Activated B cell treated with CpG ODN at 0.5 μM for 24 hours (primary cell): ENCODE measurements at regions not wholly inside any gene's neighbourhood (a gene's known extent, or its start where the extent isn't known, plus 50 kb on each side); places are given as distances from the start of the nearest gene placed in this dataset.

Experiments used
- ATAC-seq: fragments of 200-7000 bp; cut with Tn5 transposase; one replicate; pipeline ENCODE4 v1.10.0; 2021; ENCODE audit warnings: low read depth, mild to moderate bottlenecking, moderate library complexity
- CTCF ChIA-PET: fragments of 350-600 bp; sonication (Branson Sonifier 250); formaldehyde crosslinking; loops from one replicate; lab custom pipeline; 2021; ENCODE audit warnings: antibody characterized with exemption; lab: Charles Lee
- POLR2A ChIA-PET: fragments of 350-600 bp; sonication (Branson Sonifier 250); formaldehyde crosslinking; loops from one replicate; lab custom pipeline; 2021; ENCODE audit warnings: antibody characterized with exemption; lab: Charles Lee
- DNase-seq: peaks from one replicate; pipeline ENCODE4 v3.0.0; 2022
- H3K27ac Mint-ChIP-seq: one replicate; pipeline ENCODE4 v1.8.0; 2020; ENCODE audit warnings: mixed read lengths
- H3K27me3 Mint-ChIP-seq: one replicate; pipeline ENCODE4 v1.8.0; 2021; ENCODE audit warnings: mixed read lengths
- H3K36me3 Mint-ChIP-seq: one replicate; pipeline ENCODE4 v1.8.0; 2021; ENCODE audit warnings: low read depth, mixed read lengths
- H3K4me1 Mint-ChIP-seq: one replicate; pipeline ENCODE4 v1.8.0; 2021; ENCODE audit warnings: mixed read lengths
- H3K4me3 Mint-ChIP-seq: one replicate; pipeline ENCODE4 v1.8.0; 2020; ENCODE audit warnings: mild to moderate bottlenecking, mixed read lengths
- H3K9me3 Mint-ChIP-seq: one replicate; pipeline ENCODE4 v1.8.0; 2020; ENCODE audit warnings: mixed read lengths
- CTCF ChIP-seq: fragments of 200-600 bp; IDR thresholded peaks from one replicate; pipeline ENCODE4 v1.8.0; 2022; ENCODE audit warnings: antibody characterized with exemption, mild to moderate bottlenecking
- intact Hi-C: fragments of 100-400 bp; cut with micrococcal nuclease; formaldehyde crosslinking; loops from one replicate; pipeline ENCODE4 v1.15.1; 2024

- no peaks in the 10 kb centered on the region for H3K36me3 Mint-ChIP-seq
- peaks cover 2% of the 10 kb centered on the region for H3K27me3 Mint-ChIP-seq
- ATAC-seq (no peak), DNase-seq (no peak)
- no peak overlapping the region for H3K27ac Mint-ChIP-seq
- no peak overlapping the region for H3K4me3 Mint-ChIP-seq
- CTCF ChIA-PET, result no interaction called here
- POLR2A ChIA-PET, result no interaction called here
- no peaks in the 10 kb centered on the region for H3K4me1 Mint-ChIP-seq
- TF ChIP-seq CTCF, result no peak
- intact Hi-C loops, result no loop called here
- no peaks in the 10 kb centered on the region for H3K9me3 Mint-ChIP-seq
Measured at GRCh38 chr10:29146311-29147100, 142.4 kb upstream of the LYZL1 start.

- ChIA-PET POLR2A (no interaction called here), CTCF (no interaction called here)
- ATAC-seq (no peak), DNase-seq (no peak)
- Mint-ChIP-seq H3K27ac (no peak overlapping the region), H3K9me3 (no peaks in the 10 kb centered on the region), H3K4me3 (no peak overlapping the region), H3K27me3 (no peaks in the 10 kb centered on the region), H3K36me3 (no peaks in the 10 kb centered on the region), H3K4me1 (no peaks in the 10 kb centered on the region)
- intact Hi-C loops, result no loop called here
- TF ChIP-seq CTCF, result no peak
Measured at GRCh38 chr10:29150010-29150409, 138.9 kb upstream of the LYZL1 start.

- TF ChIP-seq CTCF, result no peak
- Mint-ChIP-seq H3K27ac (no peak overlapping the region), H3K4me1 (no peaks in the 10 kb centered on the region), H3K36me3 (no peaks in the 10 kb centered on the region), H3K27me3 (no peaks in the 10 kb centered on the region), H3K9me3 (no peaks in the 10 kb centered on the region), H3K4me3 (no peak overlapping the region)
- ATAC-seq (no peak), DNase-seq (no peak)
- intact Hi-C loops, result no loop called here
- ChIA-PET CTCF (no interaction called here), POLR2A (no interaction called here)
Measured at GRCh38 chr10:29151005-29151404, 137.9 kb upstream of the LYZL1 start.

- H3K27me3 Mint-ChIP-seq, result no peaks in the 10 kb centered on the region
- intact Hi-C loops, result no loop called here
- TF ChIP-seq CTCF, result no peak
- H3K4me3 Mint-ChIP-seq, result no peak overlapping the region
- POLR2A ChIA-PET, result no interaction called here
- no peaks in the 10 kb centered on the region for H3K4me1 Mint-ChIP-seq
- ATAC-seq, result no peak
- CTCF ChIA-PET, result no interaction called here
- no peak overlapping the region for H3K27ac Mint-ChIP-seq
- H3K36me3 Mint-ChIP-seq, result no peaks in the 10 kb centered on the region
- H3K9me3 Mint-ChIP-seq, result peaks cover 2% of the 10 kb centered on the region
- no peak for DNase-seq
Measured at GRCh38 chr10:29157321-29157720, 131.5 kb upstream of the LYZL1 start.

GRCh38 chr10:29158066-29158465, 130.8 kb upstream of the LYZL1 start:
- ChIA-PET POLR2A (no interaction called here), CTCF (no interaction called here)
- intact Hi-C loops, result no loop called here
- no peak overlapping the region for H3K4me3 Mint-ChIP-seq
- peaks cover 2% of the 10 kb centered on the region for H3K9me3 Mint-ChIP-seq
- DNase-seq, result no peak
- H3K4me1 Mint-ChIP-seq, result no peaks in the 10 kb centered on the region
- ATAC-seq, result no peak
- no peak overlapping the region for H3K27ac Mint-ChIP-seq
- H3K27me3 Mint-ChIP-seq, result no peaks in the 10 kb centered on the region
- H3K36me3 Mint-ChIP-seq, result no peaks in the 10 kb centered on the region
- no peak for TF ChIP-seq CTCF
